BLaER1 (cell line): ENCODE measurements at regions not wholly inside any gene's neighbourhood (a gene's known extent, or its start where the extent isn't known, plus 50 kb on each side); places are given as distances from the start of the nearest gene placed in this dataset.
A peak's percentile ranks its signal among the peaks of the same experiment; 100 is the strongest.

Experiments used
- H3K27ac ChIP-seq: shearing (Covaris generic); formaldehyde crosslinking; 2 replicates; pipeline ENCODE4 v1.8.1; 2022
- H3K27me3 ChIP-seq: shearing (Covaris generic); formaldehyde crosslinking; 2 replicates; pipeline ENCODE4 v1.8.1; 2022
- H3K36me3 ChIP-seq: shearing (Covaris generic); formaldehyde crosslinking; 2 replicates; pipeline ENCODE4 v1.8.1; 2022
- H3K4me1 ChIP-seq: shearing (Covaris generic); formaldehyde crosslinking; 2 replicates; pipeline ENCODE4 v1.8.1; 2022
- H3K4me2 ChIP-seq: shearing (Covaris generic); formaldehyde crosslinking; 2 replicates; pipeline ENCODE4 v1.8.1; 2022
- H3K4me3 ChIP-seq: shearing (Covaris generic); formaldehyde crosslinking; 2 replicates; pipeline ENCODE4 v1.8.1; 2022
- H3K9ac ChIP-seq: shearing (Covaris generic); formaldehyde crosslinking; 2 replicates; pipeline ENCODE4 v1.8.1; 2022
- H3K9me3 ChIP-seq: shearing (Covaris generic); formaldehyde crosslinking; 2 replicates; pipeline ENCODE4 v1.8.1; 2022
- H4K20me1 ChIP-seq: shearing (Covaris generic); formaldehyde crosslinking; 2 replicates; pipeline ENCODE4 v1.8.1; 2022
- Cebpa-rat ChIP-seq: shearing (Covaris generic); IDR thresholded peaks from 2 replicates; pipeline ENCODE4 v1.8.1; 2022

GRCh38 chr1:57520743-57521515 is 97.1 kb upstream of the DAB1 start:
- no peaks in the 10 kb centered on the region for H3K27me3 ChIP-seq
- no peaks in the 10 kb centered on the region for H3K36me3 ChIP-seq
- H3K4me3 ChIP-seq = no peak overlapping the region
- TF ChIP-seq Cebpa-rat = no peak
- no peak overlapping the region for H3K4me2 ChIP-seq
- no peaks in the 10 kb centered on the region for H3K9me3 ChIP-seq
- H3K4me1 ChIP-seq = peaks cover 16% of the 10 kb centered on the region
- H3K9ac ChIP-seq = no peak overlapping the region
- no peaks in the 10 kb centered on the region for H4K20me1 ChIP-seq
- no peak overlapping the region for H3K27ac ChIP-seq

- Histone ChIP-seq H3K4me3 (no peak overlapping the region), H3K9ac (no peak overlapping the region), H4K20me1 (no peaks in the 10 kb centered on the region), H3K4me2 (peak overlapping the region; percentile 13; the same call in 1 of the 2 replicates), H3K27ac (no peak overlapping the region; the same call in 1 of the 2 replicates), H3K9me3 (no peaks in the 10 kb centered on the region), H3K4me1 (peaks cover 16% of the 10 kb centered on the region), H3K36me3 (no peaks in the 10 kb centered on the region), H3K27me3 (no peaks in the 10 kb centered on the region)
- TF ChIP-seq Cebpa-rat = no peak
Observed at GRCh38 chr1:57518496-57518895, 94.6 kb upstream of the DAB1 start.

- H4K20me1 ChIP-seq = no peaks in the 10 kb centered on the region
- peaks cover 23% of the 10 kb centered on the region for H3K4me1 ChIP-seq
- H3K4me2 ChIP-seq = no peak overlapping the region; the same call in 1 of the 2 replicates
- H3K27ac ChIP-seq = no peak overlapping the region; the same call in 1 of the 2 replicates
- no peaks in the 10 kb centered on the region for H3K9me3 ChIP-seq
- no peak for TF ChIP-seq Cebpa-rat
- H3K9ac ChIP-seq = no peak overlapping the region
- H3K36me3 ChIP-seq = no peaks in the 10 kb centered on the region
- no peaks in the 10 kb centered on the region for H3K27me3 ChIP-seq
- H3K4me3 ChIP-seq = no peak overlapping the region
Observed at GRCh38 chr1:57517587-57518374, 93.9 kb upstream of the DAB1 start.

- peak overlapping the region; percentile 76 for H3K4me2 ChIP-seq
- no peaks in the 10 kb centered on the region for H3K9me3 ChIP-seq
- no peaks in the 10 kb centered on the region for H4K20me1 ChIP-seq
- peak overlapping the region; percentile 12; the same call in 1 of the 2 replicates for H3K4me3 ChIP-seq
- no peak overlapping the region; the same call in 1 of the 2 replicates for H3K9ac ChIP-seq
- no peak for TF ChIP-seq Cebpa-rat
- H3K27me3 ChIP-seq = no peaks in the 10 kb centered on the region
- H3K4me1 ChIP-seq = peaks cover 46% of the 10 kb centered on the region
- peak overlapping the region; percentile 45 for H3K27ac ChIP-seq
- H3K36me3 ChIP-seq = no peaks in the 10 kb centered on the region
Observed at GRCh38 chr1:57512386-57512785, 88.5 kb upstream of the DAB1 start.

DNA sequence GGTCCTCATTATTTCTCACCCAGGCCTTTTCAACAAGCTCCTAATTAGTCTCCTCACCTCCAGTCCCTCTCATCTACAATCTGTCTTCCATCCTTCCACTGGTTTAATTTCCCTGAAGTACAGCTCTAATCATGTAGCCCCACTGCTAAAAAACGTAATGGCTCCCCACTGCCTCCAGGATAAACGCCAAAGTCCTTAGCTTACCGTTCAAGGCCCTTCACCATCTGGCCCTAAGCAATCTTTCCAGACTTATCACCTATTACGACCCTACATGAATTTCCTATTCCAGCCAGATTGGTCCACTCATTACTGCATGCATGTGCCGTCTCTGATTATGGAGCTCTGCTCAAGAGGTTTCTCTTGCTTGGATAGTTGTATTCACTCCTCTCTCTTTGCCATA is 83.1 kb upstream of the DAB1 start:
- H3K27ac ChIP-seq = no peak overlapping the region
- no peaks in the 10 kb centered on the region for H3K36me3 ChIP-seq
- H3K4me1 ChIP-seq = peaks cover 40% of the 10 kb centered on the region
- H3K4me3 ChIP-seq = no peak overlapping the region
- no peaks in the 10 kb centered on the region for H4K20me1 ChIP-seq
- H3K4me2 ChIP-seq = no peak overlapping the region
- no peak for TF ChIP-seq Cebpa-rat
- no peaks in the 10 kb centered on the region for H3K9me3 ChIP-seq
- no peaks in the 10 kb centered on the region for H3K27me3 ChIP-seq
- no peak overlapping the region for H3K9ac ChIP-seq

DNA sequence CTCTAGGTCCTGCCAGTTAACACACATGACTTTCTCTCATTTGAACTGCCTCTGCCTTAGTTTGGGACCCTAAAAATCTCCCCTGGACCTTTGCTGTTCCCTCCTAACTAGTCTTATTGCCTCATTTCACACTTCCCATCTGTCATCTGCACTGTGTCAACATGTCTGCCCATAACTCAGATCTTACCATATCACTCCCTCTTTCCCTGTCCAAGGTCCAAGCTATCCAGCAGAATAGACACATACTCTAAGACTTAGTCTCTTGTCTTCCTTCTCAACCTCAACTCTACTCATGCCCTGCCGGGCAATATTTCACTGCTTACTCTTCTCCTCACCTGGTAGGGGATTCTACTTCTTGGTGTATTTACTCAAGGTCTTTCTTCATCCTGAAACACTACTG is 79.5 kb upstream of the DAB1 start:
- Histone ChIP-seq H3K4me3 (no peak overlapping the region), H3K4me2 (no peak overlapping the region), H3K9me3 (no peaks in the 10 kb centered on the region), H3K27ac (no peak overlapping the region), H3K4me1 (peaks cover 10% of the 10 kb centered on the region), H4K20me1 (no peaks in the 10 kb centered on the region), H3K27me3 (no peaks in the 10 kb centered on the region), H3K9ac (no peak overlapping the region), H3K36me3 (no peaks in the 10 kb centered on the region)
- TF ChIP-seq Cebpa-rat = no peak

DNA sequence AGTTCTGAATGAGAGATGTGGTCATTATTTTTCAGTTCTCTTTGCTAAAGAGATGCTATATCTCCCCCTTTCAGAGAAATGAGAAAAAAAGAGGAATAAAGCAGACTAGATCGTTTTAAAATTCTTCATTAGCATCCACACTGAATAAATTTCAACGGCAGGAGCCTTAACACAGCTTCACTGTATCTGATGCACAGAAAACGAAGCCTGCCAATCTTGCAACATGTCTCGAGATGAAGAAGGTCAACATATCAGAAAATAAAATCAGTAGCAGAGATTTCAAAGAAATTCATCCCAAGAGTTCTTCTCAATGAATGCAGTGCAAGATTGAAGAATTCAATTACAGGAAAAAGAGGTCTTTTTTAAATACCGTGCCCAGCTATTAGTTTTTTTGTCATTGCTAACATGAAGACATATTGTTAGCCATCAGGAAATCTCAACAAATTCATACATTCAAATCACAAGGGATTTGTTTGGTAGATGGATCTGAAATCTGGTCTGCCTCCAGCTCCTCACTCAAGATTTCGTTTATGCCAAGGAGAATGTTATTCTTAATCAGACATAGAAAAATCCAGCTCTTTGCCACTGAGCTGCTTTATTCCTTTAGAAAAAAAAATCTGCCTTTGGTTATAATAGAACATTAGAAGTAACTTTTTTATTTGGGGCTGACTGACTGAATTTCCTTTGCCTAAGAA is 76.4 kb upstream of the DAB1 start:
- H4K20me1 ChIP-seq = no peaks in the 10 kb centered on the region
- no peak overlapping the region for H3K4me2 ChIP-seq
- TF ChIP-seq Cebpa-rat = no peak
- no peaks in the 10 kb centered on the region for H3K9me3 ChIP-seq
- no peak overlapping the region for H3K4me3 ChIP-seq
- H3K36me3 ChIP-seq = no peaks in the 10 kb centered on the region
- no peaks in the 10 kb centered on the region for H3K4me1 ChIP-seq
- no peaks in the 10 kb centered on the region for H3K27me3 ChIP-seq
- no peak overlapping the region for H3K9ac ChIP-seq
- no peak overlapping the region for H3K27ac ChIP-seq

DNA sequence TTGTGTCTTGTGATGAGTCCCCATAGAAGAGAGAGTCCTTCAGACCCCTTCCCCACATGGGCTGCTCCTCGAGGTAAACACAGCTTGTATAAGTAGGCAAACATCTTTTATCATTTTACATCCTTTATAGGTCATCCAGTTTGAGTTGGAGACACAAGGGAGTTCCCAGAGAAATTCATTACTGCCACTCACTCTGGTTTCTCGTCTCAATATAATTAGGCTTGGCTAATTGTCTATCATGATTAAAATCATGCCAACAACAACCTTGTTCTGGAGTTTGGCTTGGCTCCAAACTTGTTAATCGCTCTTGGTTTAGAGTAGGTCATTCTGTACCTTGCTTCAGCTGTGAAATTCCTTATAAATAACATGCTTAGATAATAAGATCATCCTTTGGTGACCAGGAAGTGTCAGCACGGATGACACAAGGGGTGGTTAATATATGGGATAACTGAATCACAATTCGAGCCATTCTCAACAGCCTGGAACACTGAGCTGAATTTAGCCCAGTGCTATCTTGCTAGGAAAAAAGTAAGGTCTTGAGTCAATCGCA is 70.7 kb upstream of the DAB1 start:
- H3K9me3 ChIP-seq = no peaks in the 10 kb centered on the region; the same call in 1 of the 2 replicates
- H3K27me3 ChIP-seq = no peaks in the 10 kb centered on the region
- no peak overlapping the region for H3K4me2 ChIP-seq
- no peak overlapping the region for H3K4me3 ChIP-seq
- H4K20me1 ChIP-seq = no peaks in the 10 kb centered on the region
- TF ChIP-seq Cebpa-rat = no peak
- H3K36me3 ChIP-seq = no peaks in the 10 kb centered on the region
- no peaks in the 10 kb centered on the region for H3K4me1 ChIP-seq
- H3K27ac ChIP-seq = no peak overlapping the region
- H3K9ac ChIP-seq = no peak overlapping the region

DNA sequence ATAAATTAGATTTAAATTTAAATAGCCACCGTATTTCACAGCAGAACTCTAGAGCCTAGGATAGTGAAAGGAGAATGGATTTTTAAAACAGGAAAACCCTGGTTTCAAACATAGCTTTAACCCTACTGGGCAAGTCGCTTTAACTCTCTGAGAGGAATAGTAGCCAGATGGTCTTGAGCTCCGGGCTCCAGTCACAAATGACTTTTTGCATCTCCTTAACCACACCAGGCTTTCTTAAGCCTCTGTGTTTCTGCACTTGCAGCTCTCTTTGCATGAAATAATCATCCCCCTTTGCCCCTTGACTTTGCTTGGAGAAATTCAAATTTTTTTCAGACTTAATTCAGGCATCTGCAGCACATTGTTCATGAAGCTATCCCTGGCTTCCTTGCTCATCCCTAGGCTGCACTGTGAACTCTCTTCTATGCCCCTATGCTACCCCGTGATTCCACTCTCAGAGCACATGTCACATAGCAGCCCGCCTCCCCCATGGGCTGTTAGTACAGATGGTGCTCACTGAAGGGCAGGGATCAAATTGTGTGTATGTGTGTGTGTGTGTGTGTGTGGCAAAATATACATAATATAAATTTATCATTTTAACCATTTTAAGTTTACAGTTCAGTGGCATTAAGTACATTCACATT is 68.8 kb upstream of the DAB1 start:
- H3K4me1 ChIP-seq = no peaks in the 10 kb centered on the region
- no peak overlapping the region for H3K4me2 ChIP-seq
- H3K9ac ChIP-seq = no peak overlapping the region
- no peaks in the 10 kb centered on the region for H3K36me3 ChIP-seq
- no peaks in the 10 kb centered on the region; the same call in 1 of the 2 replicates for H3K9me3 ChIP-seq
- H4K20me1 ChIP-seq = no peaks in the 10 kb centered on the region
- H3K27me3 ChIP-seq = no peaks in the 10 kb centered on the region
- no peak overlapping the region for H3K27ac ChIP-seq
- no peak for TF ChIP-seq Cebpa-rat
- no peak overlapping the region for H3K4me3 ChIP-seq
